B cell (primary cell): ENCODE measurements at regions not wholly inside any gene's neighbourhood (a gene's known extent, or its start where the extent isn't known, plus 50 kb on each side); places are given as distances from the start of the nearest gene placed in this dataset.

Experiments used
- ATAC-seq: fragments of 200-7000 bp; cut with Tn5 transposase; one replicate; pipeline ENCODE4 v1.10.0; 2021; ENCODE audit warnings: low read depth, mild to moderate bottlenecking, moderate number of reproducible peaks, moderate library complexity
- CTCF ChIA-PET: fragments of 350-600 bp; sonication (Branson Sonifier 250); formaldehyde crosslinking; loops from one replicate; lab custom pipeline; 2021; ENCODE audit warnings: antibody characterized with exemption, inconsistent platforms; lab: Charles Lee
- POLR2A ChIA-PET: fragments of 350-600 bp; sonication (Branson Sonifier 250); formaldehyde crosslinking; loops from one replicate; lab custom pipeline; 2021; ENCODE audit warnings: antibody characterized with exemption; lab: Charles Lee
- DNase-seq: peaks from one replicate; pipeline ENCODE4 v3.0.0; 2013
- H2AFZ ChIP-seq: 2 replicates; pipeline ENCODE4 v1.6.1; 2012; ENCODE audit warnings: mild to moderate bottlenecking, low read depth, low read length; ENCODE audit not compliant: insufficient read depth, poor library complexity, severe bottlenecking
- H3K27ac ChIP-seq, 2 donors: 1 replicate in 1 of 2; 2 replicates in 1 of 2; pipeline ENCODE4 v1.5.1; 2012 to 2013; ENCODE audit warnings: low read length in 2 of 2, mild to moderate bottlenecking in 2 of 2, moderate library complexity in 1 of 2
- H3K27me3 ChIP-seq, 4 experiments: fragments of 200-600 bp in 1 of 4; sonication (generic) in 1 of 4; replicated peaks in 1 of 4; 1 replicate in 2 of 4; 2 replicates in 2 of 4; pipeline versions ENCODE4 v1.6.1 to v1.7.0; 2013 to 2016; ENCODE audit warnings: low read length in 3 of 4, mild to moderate bottlenecking in 2 of 4, mixed read lengths in 1 of 4, moderate library complexity in 1 of 4; ENCODE audit not compliant: insufficient read depth in 4 of 4, control insufficient read depth in 3 of 4; ENCODE audit errors: control extremely low read depth in 1 of 4
- H3K36me3 ChIP-seq, 2 experiments: replicated peaks in 1 of 2; 1 replicate in 1 of 2; 2 replicates in 1 of 2; pipeline versions ENCODE4 v1.6.1 to v1.7.1; 2013; ENCODE audit warnings: low read length in 1 of 2; ENCODE audit not compliant: insufficient read depth in 2 of 2, control insufficient read depth in 1 of 2; ENCODE audit errors: control extremely low read depth in 1 of 2, extremely low read depth in 1 of 2
- H3K4me1 ChIP-seq, 2 donors: fragments of 200-600 bp in 1 of 2; sonication (generic) in 1 of 2; 1 replicate in 1 of 2; 2 replicates in 1 of 2; pipeline versions ENCODE4 v1.5.1 to v1.6.1; 2013 to 2017; ENCODE audit warnings: low read length in 2 of 2; ENCODE audit not compliant: control insufficient read depth in 2 of 2, insufficient read depth in 2 of 2
- H3K4me2 ChIP-seq: replicated peaks from 2 replicates; pipeline ENCODE3; 2012; ENCODE audit warnings: mild to moderate bottlenecking, low read depth, low read length; ENCODE audit not compliant: poor library complexity, severe bottlenecking
- H3K4me3 ChIP-seq, 5 experiments: fragments of 200-600 bp in 1 of 5; sonication (generic) in 1 of 5; 1 replicate in 3 of 5; 2 replicates in 2 of 5; pipeline versions ENCODE4 v1.5.1 to v1.7.0; 2011 to 2016; ENCODE audit warnings: low read length in 4 of 5, mild to moderate bottlenecking in 4 of 5, low read depth in 2 of 5, control low read depth in 1 of 5, moderate library complexity in 1 of 5; ENCODE audit not compliant: insufficient read depth in 1 of 5; ENCODE audit errors: control extremely low read depth in 1 of 5, extremely low read depth in 1 of 5
- H3K79me2 ChIP-seq: fragments of 200-600 bp; sonication (generic); one replicate; pipeline ENCODE4 v1.6.0; 2016; ENCODE audit warnings: low read length; ENCODE audit not compliant: control insufficient read depth, insufficient read depth
- H3K9ac ChIP-seq: fragments of 200-600 bp; sonication (generic); 2 replicates; pipeline ENCODE4 v1.6.1; 2017; ENCODE audit warnings: mild to moderate bottlenecking, low read length, moderate library complexity
- H3K9me3 ChIP-seq, 3 donors: one replicate each; pipeline versions ENCODE4 v1.6.1 to v1.7.1; 2013; ENCODE audit warnings: low read length in 2 of 3; ENCODE audit not compliant: control insufficient read depth in 2 of 3, insufficient read depth in 1 of 3; ENCODE audit errors: control extremely low read depth in 1 of 3
- H4K20me1 ChIP-seq: 2 replicates; pipeline ENCODE4 v1.6.0; 2012; ENCODE audit warnings: mild to moderate bottlenecking, low read length; ENCODE audit not compliant: insufficient read depth, control insufficient read depth, poor library complexity, severe bottlenecking
- H3K27ac Mint-ChIP-seq: one replicate; pipeline ENCODE4 v1.8.0; 2021; ENCODE audit warnings: mixed read lengths
- H3K27me3 Mint-ChIP-seq: one replicate; pipeline ENCODE4 v1.8.0; 2021; ENCODE audit warnings: mixed read lengths
- H3K4me1 Mint-ChIP-seq: one replicate; pipeline ENCODE4 v1.8.0; 2021; ENCODE audit warnings: mixed read lengths
- H3K4me3 Mint-ChIP-seq: one replicate; pipeline ENCODE4 v1.8.0; 2021; ENCODE audit warnings: mixed read lengths
- H3K9me3 Mint-ChIP-seq: one replicate; pipeline ENCODE4 v1.8.0; 2022; ENCODE audit warnings: mixed read lengths; ENCODE audit not compliant: insufficient read depth
- CTCF ChIP-seq: fragments of 200-600 bp; IDR thresholded peaks from one replicate; pipeline ENCODE4 v1.8.0; 2022; ENCODE audit warnings: antibody characterized with exemption, mild to moderate bottlenecking
- EZH2 ChIP-seq: IDR thresholded peaks from 2 replicates; pipeline ENCODE4 v1.6.1; 2012; ENCODE audit warnings: borderline replicate concordance, low read depth, mild to moderate bottlenecking, moderate library complexity, low read length; ENCODE audit not compliant: insufficient read depth, poor library complexity, severe bottlenecking
- WGBS: methylation state at CpG from one replicate; pipeline ENCODE4 v1.1.5; 2013; ENCODE audit warnings: missing lambda C conversion rate; ENCODE audit not compliant: insufficient coverage; 5-methylcytosine and 5-hydroxymethylcytosine counted together
- intact Hi-C: fragments of 100-400 bp; cut with micrococcal nuclease; formaldehyde crosslinking; loops from one replicate; pipeline ENCODE4 v1.10.0; 2022

GRCh38 chr13:106402866-106403265 lies 132.6 kb downstream of the EFNB2 start:
- ChIA-PET CTCF (no interaction called here), POLR2A (no interaction called here)
- no peak for TF ChIP-seq CTCF
- no peak overlapping the region for H3K4me3 Mint-ChIP-seq
- no peak overlapping the region for H3K4me2 ChIP-seq
- no peaks in the 10 kb centered on the region for H4K20me1 ChIP-seq
- no peaks in the 10 kb centered on the region for H3K4me1 Mint-ChIP-seq
- no peaks in the 10 kb centered on the region for H3K9me3 ChIP-seq
- no peaks in the 10 kb centered on the region for H3K79me2 ChIP-seq
- H2AFZ ChIP-seq = no peak overlapping the region
- no peak for ATAC-seq
- H3K27ac ChIP-seq = no peak overlapping the region
- no peaks in the 10 kb centered on the region for H3K27me3 ChIP-seq
- H3K27me3 Mint-ChIP-seq = no peaks in the 10 kb centered on the region
- H3K36me3 ChIP-seq = no peaks in the 10 kb centered on the region
- H3K4me3 ChIP-seq = no peak overlapping the region
- H3K27ac Mint-ChIP-seq = no peak overlapping the region
- no peaks in the 10 kb centered on the region for H3K4me1 ChIP-seq
- H3K9ac ChIP-seq = no peak overlapping the region
- DNase-seq = no peak
- WGBS = 89% methylated on average over 3 of the region's 5 CpGs
- H3K9me3 Mint-ChIP-seq = no peaks in the 10 kb centered on the region
- intact Hi-C loops = no loop called here

- ChIA-PET CTCF (no interaction called here), POLR2A (no interaction called here)
- DNase-seq (no peak), ATAC-seq (no peak)
- Mint-ChIP-seq H3K4me1 (no peaks in the 10 kb centered on the region), H3K27ac (no peak overlapping the region), H3K27me3 (no peaks in the 10 kb centered on the region), H3K4me3 (no peak overlapping the region), H3K9me3 (no peaks in the 10 kb centered on the region)
- Histone ChIP-seq H3K9me3 (no peaks in the 10 kb centered on the region), H3K27me3 (no peaks in the 10 kb centered on the region), H4K20me1 (no peaks in the 10 kb centered on the region), H3K4me2 (no peak overlapping the region), H3K27ac (no peak overlapping the region), H3K4me1 (no peaks in the 10 kb centered on the region), H3K4me3 (no peak overlapping the region), H3K36me3 (no peaks in the 10 kb centered on the region), H3K79me2 (no peaks in the 10 kb centered on the region), H3K9ac (no peak overlapping the region), H2AFZ (no peak overlapping the region)
- WGBS = 48% methylated on average over 2 of the region's 3 CpGs
- intact Hi-C loops = no loop called here
- TF ChIP-seq EZH2 = no peak
- no peak for TF ChIP-seq CTCF
Observed at GRCh38 chr13:106401081-106401480, 134.4 kb downstream of the EFNB2 start.
